ENCODE measurements at regions not wholly inside any gene's neighbourhood (a gene's known extent, or its start where the extent isn't known, plus 50 kb on each side); places are given as distances from the start of the nearest gene placed in this dataset.
"Not testable (repeated sequence)": the region's sequence is repeated elsewhere in the genome, so short reads cannot be mapped to it uniquely, and the experiment has no call there.

- no peak for TF ChIP-seq EZH2 (IDR thresholded peaks at IDR 0.05)
- TF ChIP-seq POLR2AphosphoS5 (IDR thresholded peaks at IDR 0.05; ENCODE audit: borderline replicate concordance, low read depth, low read length): no peak
- no peak for TF ChIP-seq FOXP2 (optimal IDR thresholded peaks at IDR 0.05; ENCODE audit: control extremely low read depth, extremely low read length, insufficient read depth)
- Histone ChIP-seq H3K9ac (ENCODE audit: insufficient read length) (no peak overlapping the region), H3K4me3 (no peak overlapping the region), H3K36me3 (ENCODE audit: insufficient read depth, low read length) (no peaks in the 10 kb centered on the region), H3K9me3 (ENCODE audit: low read depth, low read length) (no peaks in the 10 kb centered on the region), H3K27ac (no peak overlapping the region)
- DNase-seq (ENCODE audit: low read depth, low spot score): no peak
Observed at GRCh38 chr11:87809256-87809655, 366.0 kb downstream of the RAB38 start.

- no peaks in the 10 kb centered on the region for H3K36me3 ChIP-seq (ENCODE audit: insufficient read depth, low read length)
- no peak overlapping the region for H3K27ac ChIP-seq
- no peak overlapping the region for H3K9ac ChIP-seq (ENCODE audit: insufficient read length)
- H3K4me3 ChIP-seq: no peak overlapping the region
- no peak for DNase-seq (ENCODE audit: low read depth, low spot score)
- TF ChIP-seq POLR2AphosphoS5 (IDR thresholded peaks at IDR 0.05; ENCODE audit: borderline replicate concordance, low read depth, low read length): no peak
- no peak for TF ChIP-seq EZH2 (IDR thresholded peaks at IDR 0.05)
- TF ChIP-seq FOXP2 (optimal IDR thresholded peaks at IDR 0.05; ENCODE audit: control extremely low read depth, extremely low read length, insufficient read depth): no peak
- H3K9me3 ChIP-seq (ENCODE audit: low read depth, low read length): no peaks in the 10 kb centered on the region
Observed at GRCh38 chr11:87804176-87804575, 371.1 kb downstream of the RAB38 start.

- Histone ChIP-seq H3K4me3 (no peak overlapping the region), H3K9ac (ENCODE audit: insufficient read length) (no peak overlapping the region), H3K9me3 (ENCODE audit: low read depth, low read length) (no peaks in the 10 kb centered on the region), H3K36me3 (ENCODE audit: insufficient read depth, low read length) (no peaks in the 10 kb centered on the region), H3K27ac (no peak overlapping the region)
- no peak for DNase-seq (ENCODE audit: low read depth, low spot score)
- TF ChIP-seq POLR2AphosphoS5 (IDR thresholded peaks at IDR 0.05; ENCODE audit: borderline replicate concordance, low read depth, low read length): no peak
- TF ChIP-seq EZH2 (IDR thresholded peaks at IDR 0.05): no peak
- no peak for TF ChIP-seq FOXP2 (optimal IDR thresholded peaks at IDR 0.05; ENCODE audit: control extremely low read depth, extremely low read length, insufficient read depth)
Observed at GRCh38 chr11:87803748-87804147, 371.5 kb downstream of the RAB38 start.

- not testable (repeated sequence) for H3K36me3 ChIP-seq (ENCODE audit: insufficient read depth, low read length); H3K9me3 ChIP-seq (ENCODE audit: low read depth, low read length); H3K9ac ChIP-seq (ENCODE audit: insufficient read length); DNase-seq (ENCODE audit: low read depth, low spot score); H3K27ac ChIP-seq; H3K4me3 ChIP-seq
Observed at GRCh38 chr11:87784862-87785261, 390.4 kb downstream of the RAB38 start.

- Histone ChIP-seq H3K36me3 (ENCODE audit: insufficient read depth, low read length) (no peaks in the 10 kb centered on the region), H3K27ac (no peak overlapping the region), H3K4me3 (no peak overlapping the region), H3K9ac (ENCODE audit: insufficient read length) (no peak overlapping the region), H3K9me3 (ENCODE audit: low read depth, low read length) (no peaks in the 10 kb centered on the region)
- no peak for DNase-seq (ENCODE audit: low read depth, low spot score)
- TF ChIP-seq EZH2 (IDR thresholded peaks at IDR 0.05) (no peak), FOXP2 (optimal IDR thresholded peaks at IDR 0.05; ENCODE audit: control extremely low read depth, extremely low read length, insufficient read depth) (no peak), POLR2AphosphoS5 (IDR thresholded peaks at IDR 0.05; ENCODE audit: borderline replicate concordance, low read depth, low read length) (no peak)
Observed at GRCh38 chr11:87780068-87780413, 395.2 kb downstream of the RAB38 start.

- Histone ChIP-seq H3K4me3 (no peak overlapping the region), H3K27ac (no peak overlapping the region), H3K9ac (ENCODE audit: insufficient read length) (no peak overlapping the region), H3K9me3 (ENCODE audit: low read depth, low read length) (no peaks in the 10 kb centered on the region), H3K36me3 (ENCODE audit: insufficient read depth, low read length) (no peaks in the 10 kb centered on the region)
- TF ChIP-seq FOXP2 (optimal IDR thresholded peaks at IDR 0.05; ENCODE audit: control extremely low read depth, extremely low read length, insufficient read depth) (no peak), EZH2 (IDR thresholded peaks at IDR 0.05) (no peak), POLR2AphosphoS5 (IDR thresholded peaks at IDR 0.05; ENCODE audit: borderline replicate concordance, low read depth, low read length) (no peak)
- DNase-seq (ENCODE audit: low read depth, low spot score): no peak
Observed at GRCh38 chr11:87779276-87780067, 395.8 kb downstream of the RAB38 start.

GRCh38 chr11:87778357-87778756, 396.9 kb downstream of the RAB38 start:
- no peaks in the 10 kb centered on the region for H3K9me3 ChIP-seq (ENCODE audit: low read depth, low read length)
- H3K4me3 ChIP-seq: no peak overlapping the region
- no peak for TF ChIP-seq POLR2AphosphoS5 (IDR thresholded peaks at IDR 0.05; ENCODE audit: borderline replicate concordance, low read depth, low read length)
- no peak for DNase-seq (ENCODE audit: low read depth, low spot score)
- H3K9ac ChIP-seq (ENCODE audit: insufficient read length): no peak overlapping the region
- no peak overlapping the region for H3K27ac ChIP-seq
- no peaks in the 10 kb centered on the region for H3K36me3 ChIP-seq (ENCODE audit: insufficient read depth, low read length)

GRCh38 chr11:87775036-87775435, 400.2 kb downstream of the RAB38 start:
- Histone ChIP-seq H3K9ac (ENCODE audit: insufficient read length) (no peak overlapping the region), H3K27ac (no peak overlapping the region), H3K36me3 (ENCODE audit: insufficient read depth, low read length) (no peaks in the 10 kb centered on the region), H3K9me3 (ENCODE audit: low read depth, low read length) (no peaks in the 10 kb centered on the region), H3K4me3 (no peak overlapping the region)
- TF ChIP-seq FOXP2 (optimal IDR thresholded peaks at IDR 0.05; ENCODE audit: control extremely low read depth, extremely low read length, insufficient read depth): no peak
- TF ChIP-seq EZH2 (IDR thresholded peaks at IDR 0.05): no peak
- no peak for TF ChIP-seq POLR2AphosphoS5 (IDR thresholded peaks at IDR 0.05; ENCODE audit: borderline replicate concordance, low read depth, low read length)
- no peak for DNase-seq (ENCODE audit: low read depth, low spot score)

- Histone ChIP-seq H3K36me3 (ENCODE audit: insufficient read depth, low read length) (no peaks in the 10 kb centered on the region), H3K27ac (no peak overlapping the region), H3K9me3 (ENCODE audit: low read depth, low read length) (no peaks in the 10 kb centered on the region), H3K4me3 (no peak overlapping the region), H3K9ac (ENCODE audit: insufficient read length) (no peak overlapping the region)
- DNase-seq (ENCODE audit: low read depth, low spot score): no peak
- TF ChIP-seq FOXP2 (optimal IDR thresholded peaks at IDR 0.05; ENCODE audit: control extremely low read depth, extremely low read length, insufficient read depth) (no peak), EZH2 (IDR thresholded peaks at IDR 0.05) (no peak), POLR2AphosphoS5 (IDR thresholded peaks at IDR 0.05; ENCODE audit: borderline replicate concordance, low read depth, low read length) (no peak)
Observed at GRCh38 chr11:87769661-87770060, 405.6 kb downstream of the RAB38 start.
